ENCODE measurements at regions not wholly inside any gene's neighbourhood (a gene's known extent, or its start where the extent isn't known, plus 50 kb on each side); places are given as distances from the start of the nearest gene placed in this dataset.
"Not testable (repeated sequence)": the region's sequence is repeated elsewhere in the genome, so short reads cannot be mapped to it uniquely, and the experiment has no call there.

DNA sequence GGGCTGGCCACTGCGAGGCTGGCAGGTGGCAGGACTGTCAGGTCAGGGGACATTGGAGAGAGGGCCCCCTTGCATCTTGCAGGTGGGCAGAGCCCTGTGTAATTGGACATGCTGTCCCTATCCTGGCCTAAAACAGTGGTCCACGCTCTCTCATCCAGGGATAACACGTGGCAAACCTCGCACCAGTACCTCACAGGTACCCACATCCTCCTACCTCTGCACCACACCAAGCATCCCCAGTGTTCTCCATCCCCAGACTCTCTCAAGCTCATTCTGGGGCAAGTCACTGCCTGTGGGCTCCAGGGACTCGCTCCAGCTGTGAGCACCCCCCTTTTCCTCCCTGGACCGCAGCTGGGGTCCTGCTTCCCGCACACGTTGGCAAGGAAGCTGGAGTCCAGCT lies 212.3 kb upstream of the LRRC61 start:
- not testable (repeated sequence) for DNase-seq

DNA sequence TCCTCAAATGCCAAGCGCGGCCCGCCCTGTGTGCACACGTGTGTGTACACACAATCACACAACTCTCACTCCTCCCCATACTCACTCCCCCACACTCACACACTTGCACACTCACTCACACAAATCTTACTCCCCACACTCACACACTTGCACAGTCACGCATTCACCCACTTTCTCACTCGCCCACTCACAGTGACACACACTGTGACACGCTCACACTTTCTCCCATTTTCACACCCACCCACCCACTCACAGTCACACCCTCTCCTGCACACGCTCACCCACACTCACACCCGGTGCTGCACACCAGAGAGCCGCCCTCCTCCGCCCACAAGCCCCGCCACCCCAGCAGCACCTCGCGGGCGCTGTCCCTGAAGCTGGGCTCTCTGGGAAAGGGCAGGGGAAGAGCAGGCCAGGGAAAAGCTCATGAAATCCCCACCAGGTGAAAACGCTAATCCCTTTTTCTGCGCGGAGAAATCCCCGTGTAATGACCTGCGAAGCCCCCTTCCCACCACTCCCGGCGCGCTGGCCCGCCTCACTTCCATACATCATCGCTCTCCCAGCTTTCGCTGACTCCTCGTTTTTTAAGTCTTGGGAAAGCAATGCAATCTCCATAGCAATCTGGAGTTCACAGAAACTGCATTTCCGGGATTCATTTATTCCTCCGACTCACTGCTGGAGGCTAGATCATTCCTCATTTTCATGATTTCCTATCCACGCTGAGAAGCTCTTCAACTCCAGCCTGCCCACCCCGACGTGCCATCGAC lies 211.6 kb upstream of the LRRC61 start:
- not testable (repeated sequence) for DNase-seq

GRCh38 chr7:150113301-150113700 lies 209.9 kb upstream of the LRRC61 start:
- not testable (repeated sequence) for DNase-seq

DNA sequence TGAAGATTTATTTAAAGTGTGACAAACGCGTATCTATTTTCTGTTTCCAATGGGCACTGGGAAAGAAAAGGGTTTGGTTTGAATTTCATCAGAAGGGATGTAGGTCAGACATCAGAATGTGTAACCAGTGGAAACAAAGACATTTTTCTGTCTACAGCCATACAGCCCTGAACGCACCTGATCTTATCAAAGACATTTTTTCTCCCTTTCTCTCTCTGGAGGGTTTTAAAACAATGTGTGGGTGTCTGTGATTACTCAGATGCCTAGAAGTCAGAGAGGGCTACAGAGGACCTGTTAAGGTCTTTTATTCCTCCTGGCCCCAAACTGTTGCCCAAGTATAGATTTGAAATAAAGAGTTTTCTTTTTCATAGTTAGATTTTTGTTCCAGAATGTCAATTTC lies 208.6 kb upstream of the LRRC61 start:
- DNase-seq: not testable (repeated sequence)

DNA sequence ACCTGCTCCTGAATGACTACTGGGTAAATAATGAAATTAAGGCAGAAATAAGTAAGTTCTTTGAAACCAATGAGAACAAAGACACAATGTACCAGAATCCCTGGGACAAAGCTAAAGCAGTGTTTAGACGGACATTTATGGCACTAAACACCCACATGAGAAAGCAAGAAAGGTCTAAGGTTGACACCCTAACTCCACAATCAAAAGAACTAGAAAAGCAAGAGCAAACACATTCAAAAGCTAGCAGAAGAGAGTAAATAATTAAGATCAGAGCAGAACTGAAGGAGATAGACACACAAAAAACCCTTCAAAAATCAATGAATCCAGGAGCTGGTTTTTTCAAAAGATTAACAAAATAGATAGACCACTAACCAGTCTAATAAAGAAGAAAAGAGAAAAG lies 203.2 kb upstream of the LRRC61 start:
- DNase-seq: not testable (repeated sequence)

DNA sequence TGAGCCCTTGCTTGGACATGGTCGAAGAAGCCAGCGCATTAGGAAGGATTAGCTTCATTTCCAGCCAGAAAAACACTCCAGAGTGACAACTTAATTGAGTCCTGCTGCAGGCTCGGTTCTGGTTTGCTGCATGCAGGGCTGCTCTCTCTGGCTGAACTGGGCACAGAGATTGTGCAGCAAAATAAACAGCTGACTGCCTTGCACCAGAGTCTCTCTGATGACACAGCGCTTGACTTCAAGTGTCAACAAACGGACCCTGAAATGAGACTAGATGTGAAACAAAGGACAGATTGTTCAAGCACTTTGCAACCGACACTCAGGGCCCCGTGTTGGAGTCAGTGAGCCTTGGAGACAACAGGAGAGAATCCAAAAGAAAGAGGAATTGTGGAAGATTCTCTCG lies 197.3 kb upstream of the LRRC61 start:
- DNase-seq: not testable (repeated sequence)

DNA sequence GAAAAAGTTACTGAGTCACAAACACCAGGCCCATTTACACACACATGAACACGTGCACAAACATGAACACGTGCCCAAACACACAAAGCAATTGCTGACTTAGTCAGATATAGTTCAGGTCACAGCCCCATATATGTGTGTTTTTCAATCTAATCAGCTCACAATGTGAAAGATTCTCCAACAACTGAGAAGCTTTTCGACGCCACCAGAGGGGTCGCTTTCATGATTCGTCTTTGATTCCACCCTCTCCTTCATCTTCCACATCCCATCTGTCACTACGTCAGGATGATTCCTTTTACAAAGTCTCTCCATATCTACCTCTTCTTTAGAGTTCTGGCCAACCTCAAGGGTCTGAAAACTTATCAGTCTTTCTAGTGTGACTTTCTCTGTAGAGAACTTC lies 188.7 kb upstream of the LRRC61 start:
- not testable (repeated sequence) for DNase-seq

DNA sequence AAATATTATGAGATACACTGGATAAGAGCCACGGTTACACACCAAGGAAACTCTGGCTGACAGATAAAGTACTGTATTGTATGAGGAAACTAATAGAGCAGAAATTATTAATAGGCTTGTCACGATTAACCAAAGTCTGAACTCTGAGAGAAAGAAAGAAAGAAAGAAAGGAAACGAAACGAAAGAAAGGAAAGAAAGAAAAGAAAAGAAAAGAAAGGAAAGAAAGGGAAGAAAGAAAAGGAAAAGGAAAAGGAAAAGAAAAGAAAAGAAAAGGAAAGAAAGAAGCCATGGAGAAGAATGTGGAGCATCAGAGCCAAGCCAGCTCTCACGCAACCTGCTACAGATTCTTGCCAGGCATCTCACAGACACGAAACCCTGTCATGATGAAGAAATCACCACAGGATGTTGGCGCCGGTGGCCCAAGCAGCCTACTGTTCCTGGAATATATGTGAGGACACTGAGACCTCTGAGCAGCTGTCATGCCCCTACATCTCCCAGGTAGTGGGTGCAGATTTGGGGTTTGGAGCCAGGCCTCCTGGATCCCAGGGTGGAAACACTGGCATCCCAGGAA lies 187.4 kb upstream of the LRRC61 start:
- DNase-seq: not testable (repeated sequence)

- DNase-seq: not testable (repeated sequence)
Observed at GRCh38 chr7:150139840-150140239, 183.3 kb upstream of the LRRC61 start.

GRCh38 chr7:150141525-150142345 lies 181.4 kb upstream of the LRRC61 start:
- not testable (repeated sequence) for DNase-seq

GRCh38 chr7:150146124-150146523 lies 177.0 kb upstream of the LRRC61 start:
- DNase-seq: not testable (repeated sequence)

GRCh38 chr7:150147524-150147923 lies 175.6 kb upstream of the LRRC61 start:
- not testable (repeated sequence) for DNase-seq

- DNase-seq: not testable (repeated sequence)
Observed at GRCh38 chr7:150156015-150156414, 167.1 kb upstream of the LRRC61 start.

- not testable (repeated sequence) for DNase-seq
Observed at GRCh38 chr7:150158696-150159095, 164.5 kb upstream of the LRRC61 start.

DNA sequence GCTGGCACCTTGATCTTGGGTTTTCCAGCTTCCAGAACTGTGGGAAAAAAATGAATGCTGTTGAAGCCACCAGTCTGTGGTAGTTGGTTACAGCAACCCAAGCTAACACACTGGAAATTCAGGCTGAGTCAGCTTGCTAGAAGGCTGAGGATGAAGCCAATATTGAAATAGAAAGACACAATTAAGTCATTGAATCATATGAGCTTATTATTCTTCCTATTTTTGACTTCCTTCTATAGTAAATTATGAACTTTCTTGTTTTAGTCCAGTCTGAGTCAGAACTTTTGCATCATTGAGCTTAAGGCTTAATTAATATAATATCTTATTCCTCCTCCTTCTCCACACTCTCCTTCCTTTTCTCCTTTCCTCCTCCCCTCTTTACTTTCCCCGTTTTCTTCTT lies 153.6 kb upstream of the LRRC61 start:
- DNase-seq: not testable (repeated sequence)

- not testable (repeated sequence) for DNase-seq
Observed at GRCh38 chr7:150169943-150170490, 153.1 kb upstream of the LRRC61 start.

DNA sequence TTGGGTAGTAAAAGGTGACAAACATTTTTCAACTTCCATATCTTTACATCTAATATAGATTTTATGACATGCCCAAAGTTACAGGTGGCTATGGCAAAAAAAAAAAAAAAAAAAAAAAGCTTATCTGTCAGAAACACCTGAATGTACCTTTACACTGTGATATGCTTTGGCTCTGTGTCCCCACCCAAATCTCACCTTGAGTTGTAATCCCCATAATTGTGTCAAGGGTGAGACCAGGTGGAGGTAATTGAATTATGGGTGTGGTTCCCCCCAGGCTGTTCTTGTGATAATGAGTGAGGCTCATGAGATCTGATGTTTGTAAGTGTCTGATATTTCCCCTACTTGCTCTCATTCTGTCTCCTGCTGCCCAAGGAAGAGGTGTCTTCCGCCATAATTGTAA lies 139.6 kb upstream of the LRRC61 start:
- DNase-seq: not testable (repeated sequence)

GRCh38 chr7:150189963-150190362 lies 133.2 kb upstream of the LRRC61 start:
- not testable (repeated sequence) for DNase-seq

DNA sequence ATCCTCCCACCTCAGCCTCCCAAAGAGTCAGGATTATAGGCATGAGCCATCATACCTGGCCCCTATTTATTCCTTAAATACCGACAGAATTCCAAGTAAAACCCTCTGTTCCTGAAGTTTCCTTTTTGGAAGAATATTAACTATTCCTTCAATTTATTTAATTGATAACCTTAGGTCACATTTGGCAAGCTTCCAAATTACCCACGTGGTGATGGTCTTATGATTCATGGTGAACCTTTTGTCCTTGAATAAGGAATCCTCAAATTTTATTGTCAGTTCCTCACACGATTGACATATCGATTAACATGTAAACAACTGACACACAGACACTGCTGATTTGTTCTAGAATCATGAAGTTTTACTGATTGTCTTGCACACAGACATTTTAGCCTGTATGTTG lies 130.6 kb upstream of the LRRC61 start:
- DNase-seq: not testable (repeated sequence)

- not testable (repeated sequence) for DNase-seq
Observed at GRCh38 chr7:150193866-150194265, 129.3 kb upstream of the LRRC61 start.
